NCI-H187 treated with DMSO at 0.1 percent for 48 hours (cell line): ENCODE measurements at regions not wholly inside any gene's neighbourhood (a gene's known extent, or its start where the extent isn't known, plus 50 kb on each side); places are given as distances from the start of the nearest gene placed in this dataset.

ENCODE experiments used
- DNase-seq: peaks from one replicate; lab custom pipeline; 2025; lab: John Stamatoyannopoulos, UW

GRCh38 chr15:95970326-95970725 is 360.2 kb upstream of the NR2F2 start:
- DNase-seq, result no peak

- no peak for DNase-seq
Measured at GRCh38 chr15:95972041-95972553, 358.4 kb upstream of the NR2F2 start.

- no peak for DNase-seq
Measured at GRCh38 chr15:95972812-95973211, 357.7 kb upstream of the NR2F2 start.

- no peak for DNase-seq
Measured at GRCh38 chr15:95973566-95974256, 356.8 kb upstream of the NR2F2 start.

- DNase-seq, result no peak
Measured at GRCh38 chr15:95975212-95975611, 355.3 kb upstream of the NR2F2 start.

- no peak for DNase-seq
Measured at GRCh38 chr15:95979286-95979685, 351.2 kb upstream of the NR2F2 start.

- DNase-seq, result no peak
Measured at GRCh38 chr15:95981209-95981608, 349.3 kb upstream of the NR2F2 start.

- no peak for DNase-seq
Measured at GRCh38 chr15:95987299-95987698, 343.2 kb upstream of the NR2F2 start.

GRCh38 chr15:95987886-95988573 is 342.5 kb upstream of the NR2F2 start:
- DNase-seq, result no peak

- DNase-seq, result no peak
Measured at GRCh38 chr15:95988574-95988887, 342.0 kb upstream of the NR2F2 start.

- DNase-seq, result no peak
Measured at GRCh38 chr15:95989392-95989791, 341.1 kb upstream of the NR2F2 start.

- DNase-seq, result no peak
Measured at GRCh38 chr15:95990833-95991232, 339.7 kb upstream of the NR2F2 start.

GRCh38 chr15:95994418-95994817 is 336.1 kb upstream of the NR2F2 start:
- no peak for DNase-seq

GRCh38 chr15:95995375-95996168 is 334.9 kb upstream of the NR2F2 start:
- no peak for DNase-seq

- no peak for DNase-seq
Measured at GRCh38 chr15:95996494-95996893, 334.0 kb upstream of the NR2F2 start.

- DNase-seq, result no peak
Measured at GRCh38 chr15:95998935-95999334, 331.6 kb upstream of the NR2F2 start.

GRCh38 chr15:96002890-96003859 is 327.3 kb upstream of the NR2F2 start:
- DNase-seq, result no peak

GRCh38 chr15:96005906-96006305 is 324.6 kb upstream of the NR2F2 start:
- no peak for DNase-seq

- no peak for DNase-seq
Measured at GRCh38 chr15:96011136-96011535, 319.4 kb upstream of the NR2F2 start.

- DNase-seq, result no peak
Measured at GRCh38 chr15:96014939-96015338, 315.6 kb upstream of the NR2F2 start.

GRCh38 chr15:96019114-96019513 is 311.4 kb upstream of the NR2F2 start:
- DNase-seq, result no peak

- DNase-seq, result no peak
Measured at GRCh38 chr15:96020133-96020532, 310.4 kb upstream of the NR2F2 start.
